Fibroblast of the conjunctiva (primary cell): ENCODE measurements at regions not wholly inside any gene's neighbourhood (a gene's known extent, or its start where the extent isn't known, plus 50 kb on each side); places are given as distances from the start of the nearest gene placed in this dataset.
A peak's percentile ranks its signal among the peaks of the same experiment; 100 is the strongest.
"Not testable (repeated sequence)": the region's sequence is repeated elsewhere in the genome, so short reads cannot be mapped to it uniquely, and the experiment has no call there.

Experiments
- DNase-seq: peaks from one replicate; pipeline ENCODE4 v3.0.0-alpha.2; 2010; ENCODE audit warnings: low read depth

GRCh38 chr21:19402870-19403269 lies 999.3 kb upstream of the TMPRSS15 start:
- no peak for DNase-seq

GRCh38 chr21:19405326-19405725 lies 1001.7 kb upstream of the TMPRSS15 start:
- no peak for DNase-seq

- peak; percentile 14 for DNase-seq
Observed at GRCh38 chr21:19420565-19420964, 1017.0 kb upstream of the TMPRSS15 start.

DNA sequence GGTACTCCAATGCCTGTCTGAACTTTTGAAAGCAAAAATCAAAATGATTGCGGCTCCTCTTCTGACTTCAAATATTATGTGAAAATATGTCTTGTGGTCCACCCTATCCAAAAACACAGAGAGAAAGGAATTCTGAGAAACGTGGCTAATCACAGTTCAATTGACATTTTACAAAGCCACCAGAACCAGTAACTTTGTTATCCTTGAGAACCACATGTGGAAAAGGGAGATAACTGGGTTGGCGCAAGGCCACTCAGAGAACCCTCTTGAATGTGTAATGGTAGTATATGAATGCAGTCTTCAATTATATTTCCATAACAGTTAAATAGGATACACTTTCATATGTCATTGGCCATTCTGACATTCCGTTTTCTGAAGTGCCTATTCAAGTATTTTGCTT lies 1030.0 kb upstream of the TMPRSS15 start:
- no peak for DNase-seq

DNA sequence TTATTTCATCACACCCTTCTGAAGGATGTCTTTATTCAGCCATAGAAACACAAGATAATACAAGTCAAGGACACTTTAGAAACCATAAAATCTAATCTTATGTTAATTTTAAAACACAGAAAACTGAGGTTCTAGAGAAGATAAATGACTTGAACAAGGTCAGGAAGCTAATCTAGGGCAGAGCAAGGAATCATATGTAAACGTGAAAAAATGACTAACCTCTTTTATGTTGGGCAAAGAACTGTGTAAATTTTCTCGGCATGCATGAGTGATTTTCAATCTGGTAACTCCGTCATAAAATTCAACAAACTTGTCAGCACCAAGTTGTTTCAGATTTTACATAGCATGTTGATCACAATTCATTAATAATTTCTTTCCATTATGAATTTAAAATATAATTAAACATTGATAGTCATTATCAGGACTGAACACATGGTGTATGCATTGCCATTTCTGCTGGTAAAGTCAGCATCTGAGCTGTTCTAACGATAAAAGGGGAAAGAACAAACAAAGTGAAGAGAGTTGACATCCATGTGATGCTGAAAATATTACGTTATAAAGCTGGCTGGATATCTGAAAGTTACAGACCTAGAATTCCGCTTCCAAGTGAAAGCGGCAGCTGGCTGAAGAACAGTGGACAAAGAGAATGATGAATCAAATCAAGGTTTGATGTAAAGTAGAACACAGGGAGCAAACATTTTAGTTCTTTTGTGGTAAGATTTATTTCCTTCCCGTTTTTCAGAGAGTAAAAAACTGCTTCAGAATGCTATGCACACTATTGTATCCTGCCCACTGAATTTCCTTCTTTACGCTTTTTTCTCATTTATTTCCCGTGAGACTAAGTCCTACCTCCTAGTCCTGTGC lies 1037.4 kb upstream of the TMPRSS15 start:
- no peak for DNase-seq

DNA sequence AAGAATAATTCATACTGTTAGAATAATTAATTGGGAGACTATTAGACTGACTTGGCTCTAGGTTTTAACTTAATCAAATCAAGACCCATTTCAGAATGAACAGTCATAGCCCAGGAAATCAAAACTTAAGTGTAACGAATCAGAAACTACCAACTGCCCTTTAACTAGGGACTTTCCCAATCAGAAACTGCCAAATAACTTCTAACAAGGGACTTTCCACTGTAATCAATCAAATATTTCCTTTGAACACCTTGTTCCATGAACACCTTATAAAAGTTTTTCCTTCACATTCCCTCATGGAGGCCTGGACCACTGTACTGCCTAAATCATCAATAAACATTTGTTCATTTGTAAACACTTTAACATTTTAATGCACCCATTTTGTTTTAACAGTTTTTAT lies 1054.7 kb upstream of the TMPRSS15 start:
- DNase-seq, result no peak

DNA sequence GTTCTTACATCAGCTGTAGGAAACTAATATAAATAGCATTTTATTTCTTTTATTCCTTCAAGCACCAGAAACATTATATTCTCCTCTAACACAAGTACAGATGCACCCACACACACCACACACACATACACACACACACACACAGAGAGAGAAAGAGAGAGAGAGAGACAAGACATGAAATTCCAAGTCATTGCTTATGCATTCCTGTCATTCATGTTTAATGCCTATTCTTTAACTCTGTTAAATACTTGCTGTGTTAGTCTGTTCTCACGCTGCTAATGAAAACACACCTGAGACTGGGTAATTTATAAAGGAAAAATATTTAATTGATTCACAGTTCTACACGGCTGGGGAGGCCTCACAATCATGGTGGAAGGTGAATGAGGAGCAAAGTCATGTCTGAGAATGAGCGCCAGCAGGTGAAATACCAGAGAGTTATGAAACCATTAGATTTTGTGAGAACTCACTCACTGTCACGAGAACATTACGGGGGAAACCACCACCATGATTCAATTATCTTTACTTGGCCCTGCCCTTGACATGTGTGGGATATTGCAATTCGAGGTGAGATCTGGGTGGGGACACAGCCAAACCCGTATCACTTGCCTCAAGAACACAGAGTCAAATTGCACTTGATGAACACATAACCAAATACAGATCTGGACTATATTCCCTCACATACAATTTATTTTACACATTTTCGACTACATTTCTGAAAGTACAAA lies 1058.1 kb upstream of the TMPRSS15 start:
- no peak for DNase-seq

DNA sequence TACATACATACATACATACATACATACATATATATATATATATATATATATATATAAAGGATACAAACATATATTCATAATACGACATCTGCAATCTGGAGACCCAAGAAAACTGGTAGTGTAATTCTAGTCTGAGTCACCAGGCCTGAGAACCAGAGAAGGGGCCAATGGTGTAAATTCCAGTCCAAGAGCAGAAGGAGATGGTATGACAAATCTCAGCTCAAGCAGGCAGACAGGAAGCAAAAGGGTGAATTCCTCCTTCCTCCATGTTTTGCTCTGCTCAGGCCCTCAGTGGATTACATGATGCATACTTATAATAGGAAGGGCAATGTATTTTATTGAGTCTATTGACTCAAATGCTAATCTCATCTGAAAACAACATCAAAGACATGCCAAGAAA lies 1060.4 kb upstream of the TMPRSS15 start:
- no peak for DNase-seq

GRCh38 chr21:19468991-19469715 lies 1065.6 kb upstream of the TMPRSS15 start:
- DNase-seq, result no peak

GRCh38 chr21:19475525-19475924 lies 1071.9 kb upstream of the TMPRSS15 start:
- no peak for DNase-seq

GRCh38 chr21:19489930-19490329 lies 1086.3 kb upstream of the TMPRSS15 start:
- DNase-seq, result no peak

GRCh38 chr21:19490481-19490880 lies 1086.9 kb upstream of the TMPRSS15 start:
- DNase-seq, result no peak

GRCh38 chr21:19493437-19494241 lies 1090.1 kb upstream of the TMPRSS15 start:
- DNase-seq, result not testable (repeated sequence)

- no peak for DNase-seq
Observed at GRCh38 chr21:19501115-19501514, 1097.5 kb upstream of the TMPRSS15 start.

DNA sequence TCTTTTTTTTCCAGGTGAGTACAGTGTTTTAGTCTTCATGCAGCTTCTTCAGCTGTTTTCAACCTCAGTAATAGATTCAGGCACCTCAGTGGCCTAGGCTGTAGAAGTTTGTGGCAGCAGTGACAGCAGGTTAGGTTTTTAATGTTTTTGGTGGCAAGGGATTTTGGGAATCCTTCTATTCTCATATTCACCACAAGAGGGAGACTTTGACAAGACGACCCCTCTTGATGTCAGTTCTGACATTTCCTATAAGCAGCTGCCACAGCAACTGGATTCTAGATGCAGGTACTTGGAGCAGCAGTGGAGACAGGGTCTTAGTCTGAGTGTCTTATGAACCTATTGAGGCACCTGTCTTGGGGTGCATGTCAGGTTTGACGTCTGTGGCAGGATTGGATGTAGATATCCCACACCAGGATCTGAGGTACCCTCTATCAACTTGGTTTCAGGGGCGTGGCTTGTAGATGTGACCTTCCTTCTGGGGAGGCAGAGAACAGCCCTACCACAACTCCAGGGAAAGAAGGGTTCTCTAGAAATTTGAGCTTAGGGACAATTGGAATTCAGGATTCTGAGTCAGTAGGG lies 1104.2 kb upstream of the TMPRSS15 start:
- peak; percentile 13 for DNase-seq

GRCh38 chr21:19508442-19508841 lies 1104.9 kb upstream of the TMPRSS15 start:
- DNase-seq, result no peak

DNA sequence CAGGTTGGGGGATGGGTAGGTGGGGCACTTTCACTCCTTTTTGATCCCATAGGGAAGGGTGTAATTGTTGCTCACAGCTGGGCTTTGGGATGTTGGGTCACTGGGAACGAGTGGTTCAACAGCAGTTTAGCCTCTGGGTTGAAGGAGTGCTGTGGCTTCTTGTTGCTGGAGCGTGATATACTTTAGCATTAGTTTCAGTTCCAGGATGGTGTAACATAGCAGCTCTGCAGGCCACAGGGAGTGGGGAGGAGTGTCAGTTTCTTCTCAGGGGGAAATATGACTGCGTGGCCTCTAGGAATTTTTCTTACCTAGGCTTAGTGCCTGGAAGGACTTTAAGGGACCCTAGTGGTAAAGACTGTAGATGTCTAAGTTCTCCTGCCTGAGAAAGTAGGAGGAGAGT lies 1105.3 kb upstream of the TMPRSS15 start:
- DNase-seq, result no peak

- DNase-seq, result no peak
Observed at GRCh38 chr21:19510057-19510456, 1106.5 kb upstream of the TMPRSS15 start.

DNA sequence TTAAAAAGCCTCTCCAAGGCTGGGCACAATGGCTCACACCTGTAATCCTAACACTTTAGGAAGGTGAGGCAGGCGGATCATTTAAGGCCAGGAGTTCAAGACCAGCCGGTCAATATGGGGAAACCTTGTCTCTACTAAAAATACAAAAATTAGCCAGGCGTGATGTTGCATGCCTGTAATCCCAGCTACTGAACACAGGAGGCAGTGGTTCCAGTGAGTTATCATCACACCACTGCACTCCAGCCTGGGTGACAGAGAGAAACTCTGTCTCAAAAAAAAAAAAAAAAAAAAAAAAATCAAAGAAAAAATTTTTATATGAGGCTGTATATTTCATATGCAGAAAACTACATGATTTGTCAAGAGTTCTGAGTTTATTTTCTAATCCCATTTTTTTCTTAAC lies 1107.1 kb upstream of the TMPRSS15 start:
- DNase-seq, result no peak

DNA sequence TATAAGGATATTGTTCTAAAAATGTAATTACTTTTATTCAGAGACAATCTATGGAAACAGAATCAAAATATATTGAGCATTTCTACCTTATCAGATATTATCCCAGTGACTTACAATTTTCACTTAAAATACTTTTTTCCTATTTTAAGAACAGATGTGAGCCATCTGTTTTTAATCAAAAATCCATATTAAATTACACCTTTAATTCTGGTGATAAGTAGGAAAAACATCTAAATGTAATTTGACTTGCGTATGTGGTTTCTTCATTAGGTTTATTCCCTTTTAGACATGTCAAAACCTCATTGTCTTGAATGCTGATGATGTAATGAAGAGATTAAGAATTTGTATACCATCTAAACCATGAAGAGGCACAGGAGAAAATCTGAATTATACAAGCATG lies 1118.8 kb upstream of the TMPRSS15 start:
- DNase-seq, result no peak

- no peak for DNase-seq
Observed at GRCh38 chr21:19523061-19523460, 1119.5 kb upstream of the TMPRSS15 start.

DNA sequence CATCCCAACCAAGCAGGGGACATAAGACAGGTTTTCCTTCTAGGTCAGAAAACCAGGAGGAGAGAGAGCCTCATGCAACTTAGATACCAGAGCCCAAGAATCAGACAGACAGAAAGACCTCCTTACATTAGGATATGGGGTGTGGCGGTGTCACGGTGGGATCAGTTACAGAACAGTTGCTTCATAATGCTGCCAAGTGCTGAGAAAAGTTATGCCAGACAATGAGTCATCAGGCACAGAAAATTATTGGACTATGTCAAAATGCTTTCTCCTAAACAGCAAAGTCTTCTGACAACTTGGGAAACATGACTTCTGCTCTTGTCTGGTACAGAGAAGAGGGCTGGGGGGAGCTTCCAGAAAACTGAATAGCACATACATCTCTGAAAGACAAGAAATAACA lies 1120.2 kb upstream of the TMPRSS15 start:
- peak; percentile 63 for DNase-seq
